K562 (cell line): ENCODE measurements at regions not wholly inside any gene's neighbourhood (a gene's known extent, or its start where the extent isn't known, plus 50 kb on each side); places are given as distances from the start of the nearest gene placed in this dataset.

ENCODE experiments used
- ATAC-seq: fragments of 200-7000 bp; cut with Tn5 transposase; 3 replicates; pipeline ENCODE4 v1.9.1; 2020; ENCODE audit warnings: moderate library complexity
- BruUV-seq: library from RNA; stranded (reverse); fragments of 400-500 nt; replicated peaks from 2 replicates; lab custom pipeline; 2021; lab: Mats Ljungman, UMichigan
- CTCF ChIA-PET: fragments of 300-600 bp; formaldehyde crosslinking; extraction: SDS; loops from one replicate; lab custom pipeline; 2021; ENCODE audit warnings: low intra/inter-chr PET ratio; lab: Yijun Ruan, JAX
- POLR2A ChIA-PET: fragments of 300-600, 350-650 bp; sonication (Branson Sonifier 250); formaldehyde crosslinking; extraction: SDS; loops from one replicate; lab custom pipeline; 2021; ENCODE audit warnings: antibody characterized with exemption, inconsistent platforms; lab: Yijun Ruan, JAX
- DNase-seq, 4 experiments: peaks; one replicate each; pipeline versions ENCODE4 v3.0.0 to v3.0.0-alpha.2; 2011 to 2018; ENCODE audit warnings: low spot score in 3 of 4, mixed read lengths in 3 of 4; ENCODE audit errors: extremely low read depth in 1 of 4
- FAIRE-seq: peaks from 2 replicates; lab custom pipeline; 2011; peaks lifted over from hg19 to GRCh38; lab: Jason Lieb, UNC
- H2AFZ ChIP-seq: 2 replicates; pipeline ENCODE4 v1.6.0; 2011; ENCODE audit warnings: low read depth, low read length, control low read depth, inconsistent platforms
- H3K27ac ChIP-seq: fragments of 200-600 bp; 3 replicates; pipeline ENCODE4 v1.8.0; 2011; ENCODE audit warnings: low read depth, mild to moderate bottlenecking, control low read depth, inconsistent platforms, low read length, moderate library complexity, mixed read lengths; ENCODE audit errors: extremely low read depth
- H3K27me3 ChIP-seq, 2 experiments: fragments of 300-600 bp in 1 of 2; 2 replicates in 1 of 2; 3 replicates in 1 of 2; pipeline versions ENCODE4 v1.6.0 to v1.8.0; 2011; ENCODE audit warnings: inconsistent platforms in 2 of 2, low read length in 2 of 2, mild to moderate bottlenecking in 1 of 2, mixed read lengths in 1 of 2, moderate library complexity in 1 of 2; ENCODE audit not compliant: control insufficient read depth in 2 of 2, insufficient read depth in 2 of 2
- H3K36me3 ChIP-seq: fragments of 300-600 bp; 3 replicates; pipeline ENCODE4 v1.8.0; 2011; ENCODE audit warnings: mild to moderate bottlenecking, low read length, inconsistent platforms; ENCODE audit not compliant: control insufficient read depth, insufficient read depth
- H3K4me1 ChIP-seq, 2 experiments: fragments of 200-600 bp in 1 of 2; replicated peaks in 1 of 2; 2 replicates in 1 of 2; 3 replicates in 1 of 2; pipeline versions ENCODE4 v1.5.1 to v1.8.0; 2011; ENCODE audit warnings: inconsistent platforms in 2 of 2, low read length in 2 of 2, mild to moderate bottlenecking in 1 of 2, mixed read lengths in 1 of 2, moderate library complexity in 1 of 2; ENCODE audit not compliant: control insufficient read depth in 2 of 2, insufficient read depth in 2 of 2
- H3K4me2 ChIP-seq: 2 replicates; pipeline ENCODE4 v1.6.1; 2011; ENCODE audit warnings: low read length, control low read depth, inconsistent platforms, mixed read lengths; ENCODE audit not compliant: insufficient read depth
- H3K4me3 ChIP-seq: fragments of 200-600 bp; sonication (generic), shearing (Covaris generic); 2 replicates; pipeline ENCODE4 v1.5.1; 2016; ENCODE audit warnings: control low read depth, inconsistent platforms
- H3K79me2 ChIP-seq: fragments of 200-600 bp; 3 replicates; pipeline ENCODE4 v1.8.0; 2011; ENCODE audit warnings: low read length, inconsistent platforms; ENCODE audit not compliant: control insufficient read depth, insufficient read depth
- H3K9ac ChIP-seq, 2 experiments: 2 replicates each; pipeline versions ENCODE4 v1.6.0 to v1.6.1; 2011; ENCODE audit warnings: low read depth in 2 of 2, low read length in 2 of 2, control low read depth in 1 of 2, inconsistent platforms in 1 of 2, mild to moderate bottlenecking in 1 of 2, mixed read lengths in 1 of 2; ENCODE audit not compliant: insufficient read depth in 1 of 2
- H3K9me1 ChIP-seq: one replicate; pipeline ENCODE4 v1.6.0; 2011; ENCODE audit warnings: inconsistent platforms, mild to moderate bottlenecking, low read length, moderate library complexity; ENCODE audit not compliant: control insufficient read depth, insufficient read depth
- H3K9me3 ChIP-seq: replicated peaks from 2 replicates; pipeline ENCODE4 v1.5.1; 2011; ENCODE audit warnings: low read depth, low read length, inconsistent platforms; ENCODE audit not compliant: control insufficient read depth, insufficient read depth
- H4K20me1 ChIP-seq: replicated peaks from 2 replicates; pipeline ENCODE4 v1.6.1; 2011; ENCODE audit warnings: low read length, inconsistent platforms, mixed read lengths; ENCODE audit not compliant: control insufficient read depth, insufficient read depth
- ASH1L ChIP-seq: fragments of 450-650 bp; IDR thresholded peaks from 2 replicates; pipeline ENCODE4 v1.6.1; 2018; ENCODE audit warnings: borderline replicate concordance, mild to moderate bottlenecking, low read depth; ENCODE audit not compliant: partially characterized antibody
- FOXK2 ChIP-seq, 2 experiments: fragments of 450-650 bp; IDR thresholded peaks in 1 of 2; conservative IDR thresholded peaks in 1 of 2; 2 replicates each; pipeline ENCODE4 v1.6.1; 2016; ENCODE audit warnings: low read depth in 2 of 2, mild to moderate bottlenecking in 1 of 2
- ID3 ChIP-seq, 2 experiments: fragments of 250-450 bp in 1 of 2; fragments of 450-650 bp in 1 of 2; sonication (Bioruptor Pico) in 1 of 2; IDR thresholded peaks; 2 replicates each; pipeline versions ENCODE4 v1.6.1 to v1.8.0; 2016 to 2021; ENCODE audit warnings: mild to moderate bottlenecking in 2 of 2, moderate library complexity in 2 of 2, missing compliant biosample characterization in 1 of 2, missing genetic modification characterization in 1 of 2
- IRF2 ChIP-seq: sonication (generic); formaldehyde crosslinking; IDR thresholded peaks from 2 replicates; pipeline ENCODE4 v1.8.1; 2022; ENCODE audit warnings: mild to moderate bottlenecking, missing genetic modification reagents
- KDM4B ChIP-seq, 2 experiments: fragments of 450-650 bp in 1 of 2; sonication (generic) in 1 of 2; IDR thresholded peaks; 2 replicates each; pipeline ENCODE4 v1.6.1; 2016 to 2017; ENCODE audit warnings: borderline replicate concordance in 2 of 2, antibody characterized with exemption in 1 of 2, low read depth in 1 of 2, mild to moderate bottlenecking in 1 of 2
- KLF10 ChIP-seq: fragments of 250-450 bp; sonication (Bioruptor Pico); IDR thresholded peaks from 2 replicates; pipeline ENCODE4 v1.6.1; 2021; ENCODE audit warnings: matching md5 sums
- PHF21A ChIP-seq: fragments of 450-650 bp; IDR thresholded peaks from 2 replicates; pipeline ENCODE4 v1.6.1; 2017; ENCODE audit warnings: low read depth, borderline replicate concordance
- PHF8 ChIP-seq: fragments of 200-600 bp; sonication (generic); IDR thresholded peaks from 2 replicates; pipeline ENCODE4 v1.6.1; 2012; ENCODE audit warnings: mixed run types, mild to moderate bottlenecking, inconsistent platforms, low read length, moderate library complexity, borderline replicate concordance
- SMARCB1 ChIP-seq: IDR thresholded peaks from 2 replicates; pipeline ENCODE4 v1.6.1; 2011; ENCODE audit warnings: improper control_type of control experiment, low read depth; ENCODE audit not compliant: insufficient read length
- TCF7 ChIP-seq: sonication (generic); IDR thresholded peaks from 2 replicates; pipeline ENCODE4 v1.6.1; 2016; ENCODE audit warnings: antibody characterized with exemption, borderline replicate concordance
- TFAP4 ChIP-seq: sonication (generic); formaldehyde crosslinking; IDR thresholded peaks from 2 replicates; pipeline ENCODE4 v1.8.0; 2022; ENCODE audit warnings: missing genetic modification reagents, mild to moderate bottlenecking, moderate library complexity, borderline replicate concordance
- THAP12 ChIP-seq: fragments of 250-450 bp; sonication (Bioruptor Pico); IDR thresholded peaks from 2 replicates; pipeline ENCODE4 v1.9.0; 2021; ENCODE audit warnings: mild to moderate bottlenecking, inconsistent platforms
- ZBTB2 ChIP-seq: fragments of 450-650 bp; IDR thresholded peaks from 2 replicates; pipeline ENCODE4 v1.6.1; 2016; ENCODE audit warnings: antibody characterized with exemption
- ZKSCAN1 ChIP-seq: fragments of 150-350 bp; IDR thresholded peaks from 2 replicates; pipeline ENCODE4 v1.6.1; 2016; ENCODE audit warnings: low read depth, low read length
- ZNF121 ChIP-seq: sonication (generic); formaldehyde crosslinking; conservative IDR thresholded peaks from 2 replicates; pipeline ENCODE4 v1.8.0; 2022; ENCODE audit warnings: missing genetic modification reagents
- ZNF184 ChIP-seq: sonication (generic); formaldehyde crosslinking; IDR thresholded peaks from 2 replicates; pipeline ENCODE4 v1.5.0; 2020; ENCODE audit warnings: missing genetic modification reagents
- WGBS: fragments of 100-300 bp; shearing (Covaris generic); methylation state at CpG from one replicate; pipeline ENCODE4 v1.1.6; 2016; ENCODE audit warnings: low coverage, mixed read lengths; ENCODE audit not compliant: insufficient coverage; ENCODE audit errors: missing lambda C conversion rate; 5-methylcytosine and 5-hydroxymethylcytosine counted together
- in situ Hi-C: fragments of 300-500 bp; cut with MboI; formaldehyde crosslinking; loops from 4 replicates; pipeline ENCODE4 v1.15.0; 2018; ENCODE audit warnings: inconsistent platforms, mixed read lengths
- intact Hi-C: fragments of 100-400 bp; cut with micrococcal nuclease; formaldehyde crosslinking; loops from 2 replicates; pipeline ENCODE4 v1.14.2; 2022
- TF ChIP-seq, protein P1 (sequence below): sonication (generic); formaldehyde crosslinking; IDR thresholded peaks from 2 replicates; pipeline ENCODE4 v1.9.0; 2022; ENCODE audit warnings: mild to moderate bottlenecking, missing genetic modification reagents

DNA sequence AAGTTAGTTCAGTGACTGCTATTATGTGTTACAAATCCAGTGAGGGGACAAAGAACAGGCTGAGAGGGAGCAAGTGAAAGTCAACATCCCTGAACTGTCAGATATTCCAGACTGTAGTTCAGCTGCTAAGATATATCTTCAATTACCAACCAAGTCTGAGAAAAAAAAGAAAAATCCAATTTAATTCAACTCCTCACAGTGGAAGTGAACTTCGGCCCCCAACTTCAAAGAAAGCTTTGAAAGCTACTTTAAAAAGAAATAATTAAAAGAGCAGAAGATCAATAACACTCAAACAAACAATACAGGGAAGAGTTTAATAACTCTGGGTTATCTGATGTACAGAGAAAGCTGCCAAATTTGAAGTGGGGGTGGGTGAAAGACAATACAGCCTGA, 174.0 kb downstream of the SERPINI1 start:
- Histone ChIP-seq H3K9me1 (no peaks in the 10 kb centered on the region), H3K27me3 (no peaks in the 10 kb centered on the region), H3K4me3 (no peak overlapping the region), H2AFZ (no peak overlapping the region), H3K36me3 (no peaks in the 10 kb centered on the region), H4K20me1 (no peaks in the 10 kb centered on the region), H3K9me3 (no peaks in the 10 kb centered on the region), H3K4me1 (no peaks in the 10 kb centered on the region), H3K9ac (no peak overlapping the region), H3K4me2 (no peak overlapping the region), H3K79me2 (no peaks in the 10 kb centered on the region), H3K27ac (no peak overlapping the region)
- CTCF ChIA-PET = no interaction called here
- FAIRE-seq (no peak), DNase-seq (no peak), ATAC-seq (no peak)
- POLR2A ChIA-PET = no interaction called here
- in situ Hi-C loops = no loop called here
- no TSS peak for BruUV-seq
- intact Hi-C loops = no loop called here
- 0% methylated on average over 1 of the region's 1 CpG for WGBS
- TF ChIP-seq ZNF184 (CRISPR knock-in tag) (no peak), KDM4B (IDR thresholded peaks at IDR 0.05; ENCODE audit: borderline replicate concordance in 2 of 2, low read depth in 1 of 2) (no peak), ZBTB2 (no peak), PHF21A (no peak), SMARCB1 (no peak), PHF8 (no peak), FOXK2 (conservative IDR thresholded peaks at IDR 0.05 in 1 of 2, IDR thresholded peaks at IDR 0.05 in 1 of 2; ENCODE audit: low read depth in 2 of 2) (no peak), TCF7 (no peak), ASH1L (no peak), ZNF121 (CRISPR knock-in tag) (no peak), KLF10 (CRISPR knock-in tag) (no peak), TFAP4 (CRISPR knock-in tag) (no peak), ID3 (CRISPR knock-in tag; IDR thresholded peaks at IDR 0.05) (no peak), ID3 (tag; IDR thresholded peaks at IDR 0.05) (no peak), ZKSCAN1 (no peak), IRF2 (CRISPR knock-in tag) (no peak), THAP12 (CRISPR knock-in tag) (no peak)
- TF ChIP-seq, protein P1, sequence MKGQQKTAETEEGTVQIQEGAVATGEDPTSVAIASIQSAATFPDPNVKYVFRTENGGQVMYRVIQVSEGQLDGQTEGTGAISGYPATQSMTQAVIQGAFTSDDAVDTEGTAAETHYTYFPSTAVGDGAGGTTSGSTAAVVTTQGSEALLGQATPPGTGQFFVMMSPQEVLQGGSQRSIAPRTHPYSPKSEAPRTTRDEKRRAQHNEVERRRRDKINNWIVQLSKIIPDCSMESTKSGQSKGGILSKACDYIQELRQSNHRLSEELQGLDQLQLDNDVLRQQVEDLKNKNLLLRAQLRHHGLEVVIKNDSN (CRISPR knock-in tag) = no peak
